Prostate gland (tissue), 2 donors: ENCODE measurements at regions not wholly inside any gene's neighbourhood (a gene's known extent, or its start where the extent isn't known, plus 50 kb on each side); places are given as distances from the start of the nearest gene placed in this dataset.
"Not testable (repeated sequence)": the region's sequence is repeated elsewhere in the genome, so short reads cannot be mapped to it uniquely, and the experiment has no call there.

Experiments
- CTCF ChIP-seq, 4 experiments: fragments of 200-600 bp in 2 of 4; fragments of 450-650 bp in 2 of 4; sonication (generic) in 2 of 4; IDR thresholded peaks; 1 replicate in 3 of 4; 2 replicates in 1 of 4; pipeline ENCODE4 v1.5.1; 2016 to 2019; ENCODE audit warnings: antibody characterized with exemption in 4 of 4, mild to moderate bottlenecking in 2 of 4, moderate library complexity in 2 of 4
- POLR2A ChIP-seq: fragments of 450-650 bp; IDR thresholded peaks from one replicate; pipeline ENCODE4 v1.6.1; 2016; ENCODE audit warnings: antibody characterized with exemption, mild to moderate bottlenecking
- POLR2AphosphoS5 ChIP-seq: sonication (generic); formaldehyde crosslinking; IDR thresholded peaks from one replicate; pipeline ENCODE4 v1.6.1; 2017; ENCODE audit warnings: antibody characterized with exemption

GRCh38 chr21:9009267-9010016 lies 1511.9 kb upstream of the TPTE start:
- TF ChIP-seq CTCF (IDR thresholded peaks at IDR 0.05); POLR2A; POLR2AphosphoS5: not testable (repeated sequence)
